ENCODE measurements at regions not wholly inside any gene's neighbourhood (a gene's known extent, or its start where the extent isn't known, plus 50 kb on each side); places are given as distances from the start of the nearest gene placed in this dataset.
"Not testable (repeated sequence)": the region's sequence is repeated elsewhere in the genome, so short reads cannot be mapped to it uniquely, and the experiment has no call there.

- DNase-seq, result no peak
These were observed 54.0 kb upstream of the RBFOX1 start for GRCh38 chr16:7278636-7279035.

DNA sequence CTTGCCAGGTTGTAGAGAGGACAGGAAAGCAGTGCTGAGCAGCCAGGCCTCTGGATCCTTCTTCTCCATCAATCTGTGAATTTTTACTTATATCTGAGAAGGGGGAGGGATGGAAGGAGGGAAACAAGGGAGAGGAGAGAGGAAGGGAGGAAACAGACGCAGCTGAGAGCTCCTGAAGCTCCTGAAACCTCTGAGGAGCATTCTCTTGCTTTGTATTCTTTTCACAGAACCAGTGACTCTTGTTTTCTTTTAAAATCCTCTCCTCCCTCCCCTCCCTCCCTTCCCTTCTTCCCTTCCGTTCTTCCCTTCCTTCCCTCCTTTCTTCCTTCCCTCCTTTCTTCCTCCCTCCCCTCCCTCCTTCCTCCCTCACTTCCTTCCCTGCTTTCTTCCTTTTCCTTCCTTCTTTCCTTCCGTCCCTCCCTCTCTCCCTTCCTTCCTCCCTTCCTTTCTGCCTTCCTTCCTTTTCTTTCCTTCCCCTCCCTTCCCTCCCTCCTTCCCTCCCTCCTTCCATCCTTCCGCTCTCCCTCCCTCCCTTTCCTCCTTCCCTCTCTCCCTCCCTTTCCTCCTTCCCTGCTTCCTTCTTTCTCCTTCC lies 60.0 kb upstream of the RBFOX1 start:
- no peak for DNase-seq

- DNase-seq, result no peak
These were observed 61.2 kb upstream of the RBFOX1 start for GRCh38 chr16:7271486-7271885.

- DNase-seq, result no peak
These were observed 61.8 kb upstream of the RBFOX1 start for GRCh38 chr16:7270823-7271222.

DNA sequence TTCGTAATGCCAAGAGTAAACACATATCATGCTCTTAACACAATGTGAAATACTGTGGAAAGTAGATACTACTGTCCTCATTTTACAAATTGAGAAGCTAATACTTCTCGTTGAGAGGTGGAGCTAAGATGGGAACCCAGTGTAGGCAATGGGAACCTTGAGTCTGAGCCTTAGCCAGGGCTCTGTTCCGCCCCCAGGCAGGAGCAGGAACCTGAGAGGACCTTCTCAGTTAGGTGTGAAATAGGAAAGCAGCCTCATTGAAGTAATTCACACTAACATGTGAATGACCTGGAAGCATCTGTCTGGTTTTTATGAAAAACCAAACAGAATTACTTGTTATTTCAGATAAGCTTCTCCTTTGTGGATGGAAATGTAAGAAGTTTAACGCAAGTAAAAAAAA lies 62.6 kb upstream of the RBFOX1 start:
- no peak for DNase-seq

DNA sequence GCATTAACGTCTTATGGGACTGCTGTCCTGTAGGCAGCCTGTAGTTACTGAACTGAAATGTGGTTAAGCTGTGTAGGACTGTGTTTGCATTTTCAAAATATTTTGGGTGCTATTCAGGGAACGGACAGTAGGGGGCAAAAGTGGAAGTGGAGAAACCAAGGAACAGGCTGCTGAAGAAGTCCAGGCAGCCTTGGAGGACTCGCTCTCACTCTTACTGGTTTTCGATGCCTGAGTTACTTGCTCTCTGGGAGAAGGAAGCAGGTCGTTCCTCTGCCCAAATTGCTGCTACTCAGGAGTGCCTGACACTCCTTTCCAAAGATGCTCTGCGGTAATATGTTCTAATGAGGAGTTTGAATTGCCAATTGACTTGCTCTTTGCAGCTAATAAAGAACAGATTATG lies 64.5 kb upstream of the RBFOX1 start:
- DNase-seq, result no peak

- DNase-seq, result no peak
These were observed 75.6 kb upstream of the RBFOX1 start for GRCh38 chr16:7257016-7257415.

GRCh38 chr16:7246578-7246977 lies 86.1 kb upstream of the RBFOX1 start:
- DNase-seq, result no peak

- DNase-seq, result no peak
These were observed 93.1 kb upstream of the RBFOX1 start for GRCh38 chr16:7239547-7239946.

GRCh38 chr16:7236824-7237410 lies 95.7 kb upstream of the RBFOX1 start:
- DNase-seq, result no peak

GRCh38 chr16:7233975-7234374 lies 98.7 kb upstream of the RBFOX1 start:
- no peak for DNase-seq

- no peak for DNase-seq
These were observed 100.9 kb upstream of the RBFOX1 start for GRCh38 chr16:7231762-7232161.

GRCh38 chr16:7229433-7230218 lies 103.0 kb upstream of the RBFOX1 start:
- not testable (repeated sequence) for DNase-seq

- no peak for DNase-seq
These were observed 105.4 kb upstream of the RBFOX1 start for GRCh38 chr16:7227229-7227721.

GRCh38 chr16:7221157-7221556 lies 111.5 kb upstream of the RBFOX1 start:
- DNase-seq, result no peak

DNA sequence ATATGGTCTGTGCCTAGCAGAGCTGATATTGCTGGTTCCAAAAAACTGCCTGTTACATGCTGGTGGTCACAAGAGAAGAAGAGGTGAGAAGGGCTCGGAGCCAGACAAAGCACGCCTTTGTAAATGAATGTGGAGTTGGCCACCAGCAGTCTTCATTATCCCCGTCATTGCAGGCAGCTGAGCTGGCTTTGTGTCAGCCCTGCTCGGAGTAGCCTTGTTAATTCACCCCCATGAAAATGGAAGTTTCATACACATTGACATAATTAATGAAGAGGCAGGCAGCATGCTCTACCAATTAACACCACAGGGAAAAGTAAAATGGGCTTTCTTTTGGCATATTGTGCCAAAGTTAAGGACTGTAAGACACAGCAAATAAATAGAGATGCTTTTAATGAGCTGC lies 113.7 kb upstream of the RBFOX1 start:
- no peak for DNase-seq

GRCh38 chr16:7217797-7218196 lies 114.8 kb upstream of the RBFOX1 start:
- no peak for DNase-seq

DNA sequence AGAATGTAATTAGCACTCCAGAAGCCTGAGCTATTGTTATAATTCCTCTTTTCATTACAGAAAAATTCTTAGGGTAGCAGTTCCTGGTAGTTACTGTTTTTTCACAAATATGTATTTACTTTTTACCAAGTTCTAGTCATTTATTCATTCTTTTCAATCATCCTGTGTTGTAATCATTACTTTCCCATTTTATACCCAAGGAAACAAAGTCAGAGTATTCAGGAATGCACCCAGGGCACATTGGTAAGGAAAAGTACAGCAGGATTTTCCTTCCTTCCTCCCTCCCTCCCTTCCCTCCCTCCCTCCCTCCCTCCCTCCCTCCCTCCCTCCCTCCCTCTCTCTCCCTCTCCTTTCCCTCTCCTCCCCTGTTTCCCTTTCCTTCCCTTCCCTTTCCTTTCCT lies 115.9 kb upstream of the RBFOX1 start:
- DNase-seq, result no peak

GRCh38 chr16:7211781-7212180 lies 120.9 kb upstream of the RBFOX1 start:
- no peak for DNase-seq

- DNase-seq, result no peak
These were observed 123.0 kb upstream of the RBFOX1 start for GRCh38 chr16:7209598-7209997.

DNA sequence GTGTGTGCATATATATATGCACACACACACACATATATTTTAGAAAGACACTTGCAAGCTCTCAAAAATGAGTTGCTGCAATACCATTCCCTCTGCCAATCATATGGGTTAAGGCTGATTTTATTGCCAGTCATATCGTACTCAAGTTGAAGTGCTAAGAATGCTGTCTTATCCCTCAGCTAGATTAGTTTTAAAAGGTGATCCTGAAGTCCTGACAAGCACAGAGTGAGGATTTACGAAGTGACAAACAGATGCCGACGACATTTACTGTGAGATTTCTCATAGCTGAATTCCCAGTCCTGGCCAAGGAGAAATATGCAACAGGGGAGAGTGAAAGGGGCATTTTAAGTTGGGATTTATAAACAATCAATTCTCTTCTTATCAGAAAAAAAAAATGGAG lies 126.2 kb upstream of the RBFOX1 start:
- no peak for DNase-seq

DNA sequence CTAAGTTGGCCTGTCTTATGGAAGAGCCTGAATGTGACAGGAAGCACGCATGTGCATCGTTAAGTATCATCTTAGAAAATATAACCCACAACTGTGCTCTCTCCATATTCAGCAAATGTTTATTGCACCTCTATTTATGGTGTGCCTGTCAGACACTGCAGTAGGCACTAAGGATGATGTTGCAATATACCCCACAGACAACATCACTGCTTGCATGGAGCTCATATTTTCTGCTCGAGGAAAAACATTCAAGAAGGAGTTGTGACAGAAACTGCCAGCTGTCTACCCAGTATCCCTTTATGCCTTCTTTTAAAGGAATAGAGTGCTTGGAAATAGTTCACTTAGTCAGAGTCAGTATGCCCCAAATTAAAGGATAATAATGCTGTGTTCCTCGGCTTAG lies 132.3 kb upstream of the RBFOX1 start:
- no peak for DNase-seq

DNA sequence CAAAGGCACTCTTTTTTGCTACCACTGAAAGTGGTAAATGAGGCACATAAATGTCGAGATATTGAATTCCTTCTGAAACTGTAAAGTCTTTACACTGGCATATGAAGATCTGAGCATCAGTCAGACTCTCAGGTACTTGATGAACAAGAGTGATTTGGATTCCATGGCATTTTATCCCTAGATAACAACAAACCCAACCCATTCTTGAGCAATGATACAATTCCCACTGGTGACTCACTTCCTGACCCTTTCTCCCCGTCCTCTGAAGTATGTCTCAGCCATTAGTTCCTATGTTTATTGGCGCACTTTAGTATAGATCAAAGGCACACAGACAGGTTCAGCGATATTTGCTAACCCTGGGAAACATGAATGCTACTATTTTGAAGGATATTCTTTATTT lies 147.0 kb upstream of the RBFOX1 start:
- DNase-seq, result no peak

DNA sequence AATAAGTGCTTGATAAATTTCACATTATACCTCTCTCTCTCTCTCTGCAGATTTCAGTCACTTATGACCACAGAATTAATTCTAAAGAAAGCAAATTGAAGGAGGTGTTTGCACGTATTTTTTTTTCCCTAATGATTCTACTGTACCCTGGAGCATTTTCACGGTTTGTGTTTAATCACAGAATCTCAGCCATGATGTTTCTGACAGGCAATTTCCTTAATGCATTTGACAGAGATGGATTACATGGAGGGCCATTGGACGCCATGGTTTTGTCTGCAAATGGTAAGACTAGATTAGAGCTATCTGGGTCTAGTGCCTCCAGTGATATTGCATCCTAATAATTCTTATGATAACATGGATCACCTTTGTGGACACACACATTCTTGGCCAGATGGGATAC lies 147.5 kb upstream of the RBFOX1 start:
- no peak for DNase-seq

All from stimulated activated CD4-positive, alpha-beta T cell treated with anti-CD3 and anti-CD28 coated beads, Interleukin-4, amount 100 ng/mL, for 4 hours (primary cell).